ENCODE measurements at regions not wholly inside any gene's neighbourhood (a gene's known extent, or its start where the extent isn't known, plus 50 kb on each side); places are given as distances from the start of the nearest gene placed in this dataset.

- Histone ChIP-seq H3K27me3 (ENCODE audit: control insufficient read depth in 5 of 5, insufficient read depth in 4 of 5, low read length in 5 of 5) (no peaks in the 10 kb centered on the region), H3K4me3 (ENCODE audit: low read depth in 1 of 5, low read length in 5 of 5) (no peak overlapping the region), H3K27ac (ENCODE audit: low read depth, low read length) (no peak overlapping the region), H3K9ac (ENCODE audit: low read length in 5 of 5) (no peak overlapping the region), H3K9me3 (ENCODE audit: control insufficient read depth in 5 of 5, low read length in 5 of 5) (no peaks in the 10 kb centered on the region), H3K36me3 (ENCODE audit: control insufficient read depth in 5 of 5, insufficient read depth in 5 of 5, low read length in 5 of 5) (no peaks in the 10 kb centered on the region), H3K4me1 (ENCODE audit: control insufficient read depth in 5 of 5, insufficient read depth in 5 of 5, low read length in 5 of 5) (peaks cover 7 to 58% (median 38%) of the 10 kb centered on the region in 5 donors)
Observed at GRCh38 chr20:50343490-50344179, 153.0 kb downstream of the CEBPB start.

- H3K4me3 ChIP-seq (ENCODE audit: low read depth in 1 of 5, low read length in 5 of 5): no peak overlapping the region
- no peaks in the 10 kb centered on the region for H3K36me3 ChIP-seq (ENCODE audit: control insufficient read depth in 5 of 5, insufficient read depth in 5 of 5, low read length in 5 of 5)
- H3K9me3 ChIP-seq (ENCODE audit: control insufficient read depth in 5 of 5, low read length in 5 of 5): no peaks in the 10 kb centered on the region
- no peak overlapping the region for H3K27ac ChIP-seq (ENCODE audit: low read depth, low read length)
- H3K9ac ChIP-seq (ENCODE audit: low read length in 5 of 5): no peak overlapping the region
- peaks cover 9 to 55% (median 30%) of the 10 kb centered on the region in 5 donors for H3K4me1 ChIP-seq (ENCODE audit: control insufficient read depth in 5 of 5, insufficient read depth in 5 of 5, low read length in 5 of 5)
- H3K27me3 ChIP-seq (ENCODE audit: control insufficient read depth in 5 of 5, insufficient read depth in 4 of 5, low read length in 5 of 5): no peaks in the 10 kb centered on the region
Observed at GRCh38 chr20:50344232-50345071, 153.8 kb downstream of the CEBPB start.

- H3K36me3 ChIP-seq (ENCODE audit: control insufficient read depth in 5 of 5, insufficient read depth in 5 of 5, low read length in 5 of 5): no peaks in the 10 kb centered on the region
- no peaks in the 10 kb centered on the region for H3K27me3 ChIP-seq (ENCODE audit: control insufficient read depth in 5 of 5, insufficient read depth in 4 of 5, low read length in 5 of 5)
- H3K9me3 ChIP-seq (ENCODE audit: control insufficient read depth in 5 of 5, low read length in 5 of 5): no peaks in the 10 kb centered on the region
- H3K27ac ChIP-seq (ENCODE audit: low read depth, low read length): no peak overlapping the region
- peak overlapping the region in 2 of 5 donors; percentile 6 to 42 for H3K9ac ChIP-seq (ENCODE audit: low read length in 5 of 5)
- H3K4me1 ChIP-seq (ENCODE audit: control insufficient read depth in 5 of 5, insufficient read depth in 5 of 5, low read length in 5 of 5): peaks cover 9 to 57% (median 29%) of the 10 kb centered on the region in 5 donors
- H3K4me3 ChIP-seq (ENCODE audit: low read depth in 1 of 5, low read length in 5 of 5): peak overlapping the region in 3 of 5 donors; percentile 26 to 56 (median 32)
Observed at GRCh38 chr20:50345712-50346373, 155.2 kb downstream of the CEBPB start.

GRCh38 chr20:50346374-50347283 is 156.0 kb downstream of the CEBPB start:
- peak overlapping the region in 2 of 5 donors; percentile 6 to 42 for H3K9ac ChIP-seq (ENCODE audit: low read length in 5 of 5)
- no peaks in the 10 kb centered on the region for H3K36me3 ChIP-seq (ENCODE audit: control insufficient read depth in 5 of 5, insufficient read depth in 5 of 5, low read length in 5 of 5)
- peak overlapping the region in 3 of 5 donors; percentile 26 to 56 (median 32) for H3K4me3 ChIP-seq (ENCODE audit: low read depth in 1 of 5, low read length in 5 of 5)
- H3K9me3 ChIP-seq (ENCODE audit: control insufficient read depth in 5 of 5, low read length in 5 of 5): no peaks in the 10 kb centered on the region
- H3K27me3 ChIP-seq (ENCODE audit: control insufficient read depth in 5 of 5, insufficient read depth in 4 of 5, low read length in 5 of 5): no peaks in the 10 kb centered on the region
- peaks cover 9 to 57% (median 29%) of the 10 kb centered on the region in 5 donors for H3K4me1 ChIP-seq (ENCODE audit: control insufficient read depth in 5 of 5, insufficient read depth in 5 of 5, low read length in 5 of 5)
- peak overlapping the region; percentile 21 for H3K27ac ChIP-seq (ENCODE audit: low read depth, low read length)

- H3K36me3 ChIP-seq (ENCODE audit: control insufficient read depth in 5 of 5, insufficient read depth in 5 of 5, low read length in 5 of 5): no peaks in the 10 kb centered on the region
- H3K27ac ChIP-seq (ENCODE audit: low read depth, low read length): peak overlapping the region; percentile 21
- H3K4me1 ChIP-seq (ENCODE audit: control insufficient read depth in 5 of 5, insufficient read depth in 5 of 5, low read length in 5 of 5): peaks cover 9 to 57% (median 29%) of the 10 kb centered on the region in 5 donors
- no peaks in the 10 kb centered on the region for H3K27me3 ChIP-seq (ENCODE audit: control insufficient read depth in 5 of 5, insufficient read depth in 4 of 5, low read length in 5 of 5)
- no peaks in the 10 kb centered on the region for H3K9me3 ChIP-seq (ENCODE audit: control insufficient read depth in 5 of 5, low read length in 5 of 5)
- H3K9ac ChIP-seq (ENCODE audit: low read length in 5 of 5): peak overlapping the region in 2 of 5 donors; percentile 24 to 34
- no peak overlapping the region for H3K4me3 ChIP-seq (ENCODE audit: low read depth in 1 of 5, low read length in 5 of 5)
Observed at GRCh38 chr20:50347284-50348063, 156.8 kb downstream of the CEBPB start.

- Histone ChIP-seq H3K9me3 (ENCODE audit: control insufficient read depth in 5 of 5, low read length in 5 of 5) (no peaks in the 10 kb centered on the region), H3K4me1 (ENCODE audit: control insufficient read depth in 5 of 5, insufficient read depth in 5 of 5, low read length in 5 of 5) (peaks cover 9 to 59% (median 29%) of the 10 kb centered on the region in 5 donors), H3K36me3 (ENCODE audit: control insufficient read depth in 5 of 5, insufficient read depth in 5 of 5, low read length in 5 of 5) (no peaks in the 10 kb centered on the region), H3K4me3 (ENCODE audit: low read depth in 1 of 5, low read length in 5 of 5) (no peak overlapping the region), H3K9ac (ENCODE audit: low read length in 5 of 5) (no peak overlapping the region), H3K27ac (ENCODE audit: low read depth, low read length) (no peak overlapping the region), H3K27me3 (ENCODE audit: control insufficient read depth in 5 of 5, insufficient read depth in 4 of 5, low read length in 5 of 5) (no peaks in the 10 kb centered on the region)
Observed at GRCh38 chr20:50348096-50348495, 157.5 kb downstream of the CEBPB start.

GRCh38 chr20:50350510-50351249 is 159.5 kb upstream of the PTPN1 start:
- no peaks in the 10 kb centered on the region for H3K9me3 ChIP-seq (ENCODE audit: control insufficient read depth in 5 of 5, low read length in 5 of 5)
- H3K4me3 ChIP-seq (ENCODE audit: low read depth in 1 of 5, low read length in 5 of 5): no peak overlapping the region
- H3K27me3 ChIP-seq (ENCODE audit: control insufficient read depth in 5 of 5, insufficient read depth in 4 of 5, low read length in 5 of 5): no peaks in the 10 kb centered on the region
- H3K9ac ChIP-seq (ENCODE audit: low read length in 5 of 5): no peak overlapping the region
- no peaks in the 10 kb centered on the region for H3K36me3 ChIP-seq (ENCODE audit: control insufficient read depth in 5 of 5, insufficient read depth in 5 of 5, low read length in 5 of 5)
- H3K4me1 ChIP-seq (ENCODE audit: control insufficient read depth in 5 of 5, insufficient read depth in 5 of 5, low read length in 5 of 5): peaks cover 9 to 46% (median 26%) of the 10 kb centered on the region in 5 donors
- H3K27ac ChIP-seq (ENCODE audit: low read depth, low read length): no peak overlapping the region

- Histone ChIP-seq H3K9me3 (ENCODE audit: control insufficient read depth in 5 of 5, low read length in 5 of 5) (no peaks in the 10 kb centered on the region), H3K4me3 (ENCODE audit: low read depth in 1 of 5, low read length in 5 of 5) (no peak overlapping the region), H3K27me3 (ENCODE audit: control insufficient read depth in 5 of 5, insufficient read depth in 4 of 5, low read length in 5 of 5) (no peaks in the 10 kb centered on the region), H3K4me1 (ENCODE audit: control insufficient read depth in 5 of 5, insufficient read depth in 5 of 5, low read length in 5 of 5) (peaks cover 9 to 37% (median 17%) of the 10 kb centered on the region in 5 donors), H3K27ac (ENCODE audit: low read depth, low read length) (no peak overlapping the region), H3K36me3 (ENCODE audit: control insufficient read depth in 5 of 5, insufficient read depth in 5 of 5, low read length in 5 of 5) (no peaks in the 10 kb centered on the region), H3K9ac (ENCODE audit: low read length in 5 of 5) (no peak overlapping the region)
Observed at GRCh38 chr20:50351541-50351940, 158.6 kb upstream of the PTPN1 start.
